ENCODE measurements at regions not wholly inside any gene's neighbourhood (a gene's known extent, or its start where the extent isn't known, plus 50 kb on each side); places are given as distances from the start of the nearest gene placed in this dataset.

DNA sequence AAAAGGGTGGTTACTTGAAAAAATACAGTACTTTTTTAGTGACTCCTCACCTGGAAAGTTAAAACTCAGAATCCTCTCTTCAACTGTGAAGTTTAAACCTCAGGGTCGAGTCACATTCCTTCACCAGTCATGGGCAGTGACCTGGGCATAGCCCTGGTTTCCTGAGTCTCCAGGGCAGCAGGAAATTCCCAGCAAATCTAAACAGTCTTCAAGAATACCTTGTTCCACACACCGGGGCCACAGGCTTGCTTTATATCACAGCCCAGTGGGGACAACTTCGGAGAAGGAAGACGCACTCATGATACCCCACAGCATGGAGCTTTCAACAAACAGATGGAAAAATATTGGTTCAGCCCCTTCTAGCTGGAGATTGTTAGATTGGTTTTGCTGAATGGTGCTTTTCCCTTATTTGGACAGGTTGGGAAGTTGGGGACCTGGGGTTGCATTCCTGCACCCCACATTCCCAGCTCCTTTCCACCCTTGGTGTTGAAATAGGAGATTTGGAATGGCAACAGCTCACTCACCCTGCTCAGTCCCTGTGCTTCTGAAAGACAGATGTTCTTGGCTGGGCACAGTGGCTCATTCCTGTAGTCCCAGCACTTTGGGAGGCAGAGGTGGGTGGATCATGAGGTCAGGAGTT lies 113.0 kb upstream of the TMEM170B start:
- TF ChIP-seq CHD2 (IDR thresholded peaks at IDR 0.05; ENCODE audit: low read length, partially characterized antibody) (no peak), SIN3A (IDR thresholded peaks at IDR 0.05; ENCODE audit: borderline replicate concordance, low read depth, low read length) (no peak), TEAD4 (IDR thresholded peaks at IDR 0.05; ENCODE audit: borderline replicate concordance, insufficient read depth) (no peak), FOXM1 (IDR thresholded peaks at IDR 0.05; ENCODE audit: low read depth) (no peak), JUND (IDR thresholded peaks at IDR 0.05) (no peak), MEF2A (IDR thresholded peaks at IDR 0.05; ENCODE audit: borderline replicate concordance, low read depth) (no peak), RCOR1 (IDR thresholded peaks at IDR 0.05; ENCODE audit: low read length) (no peak), GABPA (IDR thresholded peaks at IDR 0.05; ENCODE audit: low read depth) (no peak), POLR2AphosphoS5 (IDR thresholded peaks at IDR 0.05; ENCODE audit: low read depth, low read length) (no peak), NFIC (IDR thresholded peaks at IDR 0.05; ENCODE audit: borderline replicate concordance) (no peak), EZH2phosphoT487 (IDR thresholded peaks at IDR 0.05; ENCODE audit: borderline replicate concordance, low read depth) (no peak), RFX5 (IDR thresholded peaks at IDR 0.05; ENCODE audit: low read length) (no peak), MXI1 (IDR thresholded peaks at IDR 0.05; ENCODE audit: low read depth, low read length) (no peak), TCF12 (IDR thresholded peaks at IDR 0.05) (no peak), NRF1 (IDR thresholded peaks at IDR 0.05; ENCODE audit: low read depth, low read length) (no peak)
- TF ChIP-seq, protein P1, sequence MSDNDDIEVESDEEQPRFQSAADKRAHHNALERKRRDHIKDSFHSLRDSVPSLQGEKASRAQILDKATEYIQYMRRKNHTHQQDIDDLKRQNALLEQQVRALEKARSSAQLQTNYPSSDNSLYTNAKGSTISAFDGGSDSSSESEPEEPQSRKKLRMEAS (IDR thresholded peaks at IDR 0.05; ENCODE audit: low read depth), result no peak
- TF ChIP-seq, protein P2, sequence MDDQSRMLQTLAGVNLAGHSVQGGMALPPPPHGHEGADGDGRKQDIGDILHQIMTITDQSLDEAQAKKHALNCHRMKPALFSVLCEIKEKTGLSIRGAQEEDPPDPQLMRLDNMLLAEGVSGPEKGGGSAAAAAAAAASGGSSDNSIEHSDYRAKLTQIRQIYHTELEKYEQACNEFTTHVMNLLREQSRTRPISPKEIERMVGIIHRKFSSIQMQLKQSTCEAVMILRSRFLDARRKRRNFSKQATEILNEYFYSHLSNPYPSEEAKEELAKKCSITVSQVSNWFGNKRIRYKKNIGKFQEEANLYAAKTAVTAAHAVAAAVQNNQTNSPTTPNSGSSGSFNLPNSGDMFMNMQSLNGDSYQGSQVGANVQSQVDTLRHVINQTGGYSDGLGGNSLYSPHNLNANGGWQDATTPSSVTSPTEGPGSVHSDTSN (IDR thresholded peaks at IDR 0.05), result no peak
- TF ChIP-seq, protein P3, sequence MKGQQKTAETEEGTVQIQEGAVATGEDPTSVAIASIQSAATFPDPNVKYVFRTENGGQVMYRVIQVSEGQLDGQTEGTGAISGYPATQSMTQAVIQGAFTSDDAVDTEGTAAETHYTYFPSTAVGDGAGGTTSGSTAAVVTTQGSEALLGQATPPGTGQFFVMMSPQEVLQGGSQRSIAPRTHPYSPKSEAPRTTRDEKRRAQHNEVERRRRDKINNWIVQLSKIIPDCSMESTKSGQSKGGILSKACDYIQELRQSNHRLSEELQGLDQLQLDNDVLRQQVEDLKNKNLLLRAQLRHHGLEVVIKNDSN (IDR thresholded peaks at IDR 0.05; ENCODE audit: borderline replicate concordance, low read depth), result no peak
- TF ChIP-seq, protein P4, sequence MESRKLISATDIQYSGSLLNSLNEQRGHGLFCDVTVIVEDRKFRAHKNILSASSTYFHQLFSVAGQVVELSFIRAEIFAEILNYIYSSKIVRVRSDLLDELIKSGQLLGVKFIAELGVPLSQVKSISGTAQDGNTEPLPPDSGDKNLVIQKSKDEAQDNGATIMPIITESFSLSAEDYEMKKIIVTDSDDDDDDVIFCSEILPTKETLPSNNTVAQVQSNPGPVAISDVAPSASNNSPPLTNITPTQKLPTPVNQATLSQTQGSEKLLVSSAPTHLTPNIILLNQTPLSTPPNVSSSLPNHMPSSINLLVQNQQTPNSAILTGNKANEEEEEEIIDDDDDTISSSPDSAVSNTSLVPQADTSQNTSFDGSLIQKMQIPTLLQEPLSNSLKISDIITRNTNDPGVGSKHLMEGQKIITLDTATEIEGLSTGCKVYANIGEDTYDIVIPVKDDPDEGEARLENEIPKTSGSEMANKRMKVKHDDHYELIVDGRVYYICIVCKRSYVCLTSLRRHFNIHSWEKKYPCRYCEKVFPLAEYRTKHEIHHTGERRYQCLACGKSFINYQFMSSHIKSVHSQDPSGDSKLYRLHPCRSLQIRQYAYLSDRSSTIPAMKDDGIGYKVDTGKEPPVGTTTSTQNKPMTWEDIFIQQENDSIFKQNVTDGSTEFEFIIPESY (IDR thresholded peaks at IDR 0.05; ENCODE audit: borderline replicate concordance, low read depth), result no peak
- WGBS (ENCODE audit: low lambda C conversion rate), result 73% methylated on average over 4 of the region's 4 CpGs
- Histone ChIP-seq H3K79me2 (ENCODE audit: insufficient read depth) (no peaks in the 10 kb centered on the region), H3K9me2 (no peaks in the 10 kb centered on the region), H3K27ac (ENCODE audit: low read depth in 2 of 2, low read length in 1 of 2) (0 out of 4 replicates have a peak overlapping the region, but pooled peaks of 1 of the 2 experiments have one; percentile 16), H4K20me1 (ENCODE audit: insufficient read depth) (no peaks in the 10 kb centered on the region), H3K9me3 (peaks cover 9% of the 10 kb centered on the region), H3K27me3 (ENCODE audit: insufficient read depth) (no peaks in the 10 kb centered on the region), H2AFZ (ENCODE audit: low read depth) (no peak overlapping the region), H3K4me1 (ENCODE audit: control insufficient read depth in 1 of 2, insufficient read depth in 2 of 2, low read depth in 1 of 2, low read length in 1 of 2) (peaks cover 15 to 40% of the 10 kb centered on the region in 2 experiments), H3K9ac (no peak overlapping the region), H3K4me3 (ENCODE audit: low read depth in 2 of 2, low read length in 1 of 2) (no peak overlapping the region), H3K4me2 (no peak overlapping the region), H3F3A (replicated peaks; ENCODE audit: insufficient read depth) (no peaks in the 10 kb centered on the region), H3K36me3 (replicated peaks in 1 of 2; ENCODE audit: control insufficient read depth in 1 of 2, insufficient read depth in 2 of 2, low read length in 1 of 2) (no peaks in the 10 kb centered on the region)
- ChIA-PET POLR2A (no interaction called here), CTCF (interaction anchor here (1.2 to 2.0 kb wide), 2 partner anchors 10 to 23 kb away, joined by 3 to 6 read pairs; no protein-coding TSS in a partner anchor)
- DNase-seq, result no peak
